NCI-H1694 (cell line): ENCODE measurements at regions not wholly inside any gene's neighbourhood (a gene's known extent, or its start where the extent isn't known, plus 50 kb on each side); places are given as distances from the start of the nearest gene placed in this dataset.
"Not testable (repeated sequence)": the region's sequence is repeated elsewhere in the genome, so short reads cannot be mapped to it uniquely, and the experiment has no call there.

Experiments used
- DNase-seq: peaks from one replicate; lab custom pipeline; 2025; lab: John Stamatoyannopoulos, UW

DNA sequence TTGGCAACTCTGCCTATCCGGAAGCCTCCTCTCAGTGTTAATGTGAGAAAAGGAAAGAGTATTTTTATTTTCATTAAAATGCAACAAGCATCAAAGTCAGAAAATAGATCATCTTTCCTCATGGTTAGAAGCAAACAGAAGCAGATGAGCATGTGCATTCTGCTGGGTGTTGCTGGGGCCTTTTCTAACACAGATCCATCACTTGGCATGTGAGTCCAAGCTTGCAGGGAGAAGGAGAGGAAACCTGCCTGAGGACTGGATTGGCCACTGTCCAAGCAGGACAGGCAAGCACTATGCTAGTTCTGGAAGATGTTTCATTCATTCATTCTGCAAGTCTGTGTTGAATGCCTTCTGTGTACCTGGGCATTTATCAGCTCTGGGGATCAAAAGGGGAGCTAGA, 348.7 kb upstream of the PCSK5 start:
- DNase-seq = no peak

DNA sequence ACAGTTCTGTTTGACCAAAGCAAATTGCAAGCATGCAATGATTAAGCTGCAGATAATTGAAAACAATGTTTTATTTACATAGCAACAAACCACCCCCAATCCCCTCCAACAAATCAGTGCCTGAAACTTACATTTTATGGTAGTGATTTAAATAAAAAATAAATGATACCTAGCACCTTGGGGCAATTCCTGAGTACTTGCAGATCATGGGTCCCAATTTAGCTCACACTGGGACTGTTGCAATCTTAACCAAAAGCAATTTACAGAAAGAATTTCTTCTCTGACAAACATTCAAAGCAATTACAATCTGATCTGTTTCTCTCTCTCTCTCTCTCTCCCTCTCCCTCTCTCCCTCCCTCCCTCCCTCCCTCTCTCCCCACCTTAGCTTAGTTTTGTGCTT, 345.7 kb upstream of the PCSK5 start:
- no peak for DNase-seq

GRCh38 chr9:75545287-75545686, 345.2 kb upstream of the PCSK5 start:
- DNase-seq = no peak

- no peak for DNase-seq
Measured at GRCh38 chr9:75548871-75549270, 341.6 kb upstream of the PCSK5 start.

DNA sequence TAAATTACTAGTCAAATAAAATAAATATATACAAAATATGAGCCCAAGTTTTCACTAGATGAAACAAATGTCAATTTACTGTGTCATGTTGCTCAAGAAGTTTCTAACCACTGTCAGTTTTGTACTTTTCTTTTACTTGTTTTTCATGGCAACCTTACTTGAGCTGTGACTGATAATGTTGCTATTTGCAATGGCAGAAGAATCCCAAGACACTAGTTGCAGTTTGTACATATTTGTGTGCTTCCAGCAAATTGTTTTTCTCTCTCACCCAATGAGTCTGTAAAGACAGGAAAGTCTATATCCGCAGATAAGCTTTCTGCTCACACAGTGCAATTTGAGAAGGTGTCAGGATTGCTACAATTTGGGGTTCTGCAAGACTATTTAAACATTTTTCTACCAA, 338.6 kb upstream of the PCSK5 start:
- DNase-seq = no peak

GRCh38 chr9:75552941-75553340, 337.5 kb upstream of the PCSK5 start:
- no peak for DNase-seq

DNA sequence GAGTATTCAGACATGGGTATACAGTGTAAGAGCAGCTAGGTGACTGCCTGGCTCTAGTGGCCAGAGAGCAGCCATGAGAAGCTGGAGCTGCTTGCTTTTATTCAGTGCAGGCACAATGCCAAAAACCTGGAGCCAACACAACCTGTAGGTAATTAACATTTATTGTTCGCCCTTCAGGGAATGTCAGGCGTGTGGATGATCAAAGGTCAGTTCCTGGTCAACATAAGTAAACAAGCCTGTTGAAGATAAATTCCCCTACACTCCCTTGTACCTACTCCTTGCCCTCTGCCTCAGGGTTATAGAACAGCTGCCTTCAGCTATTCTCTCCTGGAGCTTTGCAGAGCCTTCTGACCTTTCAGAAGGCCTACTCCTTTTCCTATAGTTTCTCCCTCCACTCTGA, 323.7 kb upstream of the PCSK5 start:
- DNase-seq = not testable (repeated sequence)

GRCh38 chr9:75570538-75570937, 319.9 kb upstream of the PCSK5 start:
- no peak for DNase-seq

GRCh38 chr9:75574569-75574968, 315.9 kb upstream of the PCSK5 start:
- no peak for DNase-seq

DNA sequence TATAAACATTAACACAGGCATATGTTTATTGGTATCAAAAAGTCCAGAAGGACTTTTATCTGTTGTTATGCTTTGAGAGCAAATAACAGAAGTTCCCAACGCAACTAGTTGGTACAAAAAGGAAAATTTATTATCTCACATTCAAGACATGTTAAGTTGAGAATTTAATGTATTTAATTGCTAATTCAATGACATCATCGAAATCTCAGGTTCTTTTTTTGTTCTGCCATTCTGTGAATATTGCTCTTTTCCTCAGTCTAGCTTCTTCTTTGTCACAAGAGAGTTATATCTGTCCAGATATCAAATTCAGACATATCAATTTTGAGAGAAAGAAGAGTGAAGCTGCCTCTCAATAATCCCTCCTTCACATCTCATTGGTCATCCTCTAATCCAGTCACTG, 307.6 kb upstream of the PCSK5 start:
- DNase-seq = no peak

GRCh38 chr9:75588808-75589207, 301.7 kb upstream of the PCSK5 start:
- DNase-seq = no peak

DNA sequence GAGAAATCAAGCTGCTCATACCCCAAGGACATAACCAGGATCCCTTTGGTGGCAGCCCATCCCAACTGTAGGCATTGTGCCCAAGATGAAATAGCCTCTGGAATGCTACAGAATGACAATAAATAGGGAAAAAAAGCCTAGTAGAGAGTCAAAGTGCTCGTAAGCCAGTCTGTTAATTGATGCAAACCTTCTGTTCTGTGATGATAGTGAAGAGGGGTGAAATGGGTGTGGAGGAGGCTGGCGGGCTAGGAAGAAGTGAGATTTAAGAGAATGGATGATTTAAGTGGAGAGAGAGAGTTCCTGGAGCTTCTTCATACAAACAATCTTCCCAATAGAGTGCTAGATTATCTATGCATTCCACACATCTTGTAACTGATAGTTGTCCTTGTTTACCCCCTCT, 301.0 kb upstream of the PCSK5 start:
- DNase-seq = no peak

- DNase-seq = no peak
Measured at GRCh38 chr9:75591972-75592371, 298.5 kb upstream of the PCSK5 start.

GRCh38 chr9:75592586-75592985, 297.9 kb upstream of the PCSK5 start:
- DNase-seq = no peak

GRCh38 chr9:75593920-75594319, 296.6 kb upstream of the PCSK5 start:
- DNase-seq = no peak

- DNase-seq = no peak
Measured at GRCh38 chr9:75599126-75599525, 291.3 kb upstream of the PCSK5 start.

DNA sequence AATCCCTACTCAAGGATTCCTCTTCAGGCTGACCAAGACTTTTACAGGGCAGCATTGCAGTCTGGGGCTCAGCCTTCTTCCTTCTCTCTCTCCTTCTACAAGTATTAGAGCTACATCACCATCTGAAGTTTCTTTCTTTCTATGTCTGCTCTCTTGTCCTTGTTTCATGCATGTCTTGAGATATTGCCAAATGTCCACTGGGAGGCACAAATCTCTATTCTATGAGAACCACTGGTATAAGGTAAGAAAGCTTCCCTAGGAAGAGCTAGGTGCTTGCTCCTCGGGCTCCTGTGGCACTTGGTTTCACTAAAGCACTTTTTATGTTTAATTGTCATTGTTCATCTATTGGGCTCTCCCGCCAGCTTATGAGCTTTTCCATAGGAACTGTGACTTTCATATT, 289.2 kb upstream of the PCSK5 start:
- no peak for DNase-seq

- DNase-seq = no peak
Measured at GRCh38 chr9:75602060-75602459, 288.4 kb upstream of the PCSK5 start.

- DNase-seq = no peak
Measured at GRCh38 chr9:75604661-75605060, 285.8 kb upstream of the PCSK5 start.

DNA sequence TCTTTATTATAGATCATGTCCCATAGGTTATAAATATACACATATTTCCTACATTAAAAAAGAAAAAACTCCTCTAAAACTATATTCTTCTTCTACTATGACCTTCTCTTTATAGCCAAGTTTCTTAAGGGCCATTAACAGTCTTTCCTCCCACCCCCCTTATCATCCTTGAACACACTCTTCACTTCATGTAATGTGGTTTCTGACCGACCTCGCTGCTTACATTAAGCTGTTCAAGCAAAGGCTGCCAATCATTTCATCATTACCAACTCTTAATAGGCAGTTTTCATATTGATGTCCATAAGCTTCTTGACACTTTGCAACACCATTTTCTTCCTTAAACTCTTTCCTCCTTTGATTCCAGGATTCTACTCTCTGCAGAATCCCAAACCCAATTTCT, 283.0 kb upstream of the PCSK5 start:
- DNase-seq = no peak

DNA sequence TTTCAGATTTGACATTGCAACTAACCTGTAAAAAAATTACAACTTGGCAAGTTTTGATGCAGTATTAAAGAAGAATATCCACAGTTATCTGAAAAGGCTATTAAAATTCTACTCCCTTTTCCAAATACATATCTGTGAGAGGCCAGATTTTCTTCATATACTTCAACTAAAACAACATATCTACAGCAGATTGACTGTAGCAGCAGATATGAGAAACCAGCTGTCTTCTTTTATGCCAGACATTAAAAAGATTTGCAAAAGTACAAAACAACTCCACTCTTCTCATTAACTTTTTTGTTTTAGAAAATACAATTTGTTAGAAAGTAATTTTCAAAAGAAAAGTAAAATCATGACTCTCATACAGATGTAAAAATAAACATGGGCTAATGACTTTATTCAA, 281.1 kb upstream of the PCSK5 start:
- no peak for DNase-seq

DNA sequence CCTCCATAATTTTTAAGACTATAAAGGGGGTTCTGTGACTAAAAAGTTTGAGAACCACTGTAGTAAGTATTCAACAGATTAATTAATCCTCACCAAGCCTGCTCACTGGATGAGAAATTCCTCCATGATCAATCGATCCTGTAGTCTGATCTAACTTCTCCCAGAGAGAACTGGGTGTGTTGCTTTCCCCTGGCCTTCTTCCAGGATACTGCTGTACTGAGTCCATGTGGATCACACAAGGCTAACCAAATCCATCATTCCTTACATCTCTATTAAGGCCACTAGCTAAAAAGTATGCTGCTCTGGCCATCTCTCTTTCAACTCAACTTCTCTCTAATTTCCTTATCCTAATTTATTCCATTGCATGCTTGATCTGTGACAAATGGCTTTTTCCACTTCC, 280.2 kb upstream of the PCSK5 start:
- DNase-seq = no peak

DNA sequence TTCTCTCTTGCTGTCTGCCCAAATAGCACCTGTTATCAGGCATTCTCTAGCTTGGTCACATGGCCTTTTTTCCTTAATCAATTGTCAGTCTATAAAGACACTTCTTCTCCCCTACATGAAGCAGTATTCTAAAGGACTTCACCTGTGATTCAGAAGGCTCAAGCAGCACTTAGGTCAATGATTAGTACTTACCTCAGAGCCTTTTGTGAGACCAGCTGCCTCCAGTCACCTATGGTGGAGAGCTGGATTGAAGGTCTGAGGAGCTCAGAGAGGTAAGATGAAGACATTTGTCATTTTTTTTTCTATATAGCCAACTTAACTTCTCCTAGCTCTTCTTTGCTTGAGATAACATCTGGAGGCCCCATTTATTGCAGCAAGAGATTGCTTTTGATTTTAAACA, 278.3 kb upstream of the PCSK5 start:
- no peak for DNase-seq

GRCh38 chr9:75612754-75613153, 277.7 kb upstream of the PCSK5 start:
- DNase-seq = no peak

DNA sequence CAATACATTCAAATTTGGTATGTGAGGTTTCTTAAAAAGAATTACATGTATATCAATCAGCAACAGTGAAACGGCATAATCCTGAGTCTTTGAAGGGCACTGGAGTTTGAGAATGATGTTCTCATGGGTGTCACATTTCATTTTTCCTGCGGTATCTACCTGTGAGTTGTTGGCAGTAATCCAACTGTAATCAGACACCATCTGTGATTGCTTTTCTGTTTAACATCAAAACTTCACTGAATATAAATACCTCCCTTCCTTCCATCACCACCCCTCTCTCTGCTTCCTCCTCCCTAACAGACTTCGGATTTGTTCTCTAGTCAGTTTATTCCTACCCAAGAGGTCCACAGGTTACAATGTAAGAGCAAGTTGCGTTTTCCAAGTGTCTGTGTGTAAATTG, 275.2 kb upstream of the PCSK5 start:
- DNase-seq = no peak
